Psoas muscle (tissue), 7 donors: ENCODE measurements at regions not wholly inside any gene's neighbourhood (a gene's known extent, or its start where the extent isn't known, plus 50 kb on each side); places are given as distances from the start of the nearest gene placed in this dataset.

Experiments used
- ATAC-seq, 4 donors: fragments of 200-7000 bp; cut with Tn5 transposase; one replicate each; pipeline ENCODE4 v1.9.1; 2020; ENCODE audit warnings: moderate library complexity in 3 of 4, mild to moderate bottlenecking in 2 of 4
- DNase-seq, 2 donors: peaks; one replicate each; pipeline ENCODE4 v3.0.0-alpha.2; 2020
- H3K27ac ChIP-seq: fragments of 200-600 bp; one replicate; pipeline ENCODE4 v1.8.0; 2022
- H3K27me3 ChIP-seq, 3 donors: fragments of 200-600 bp in 1 of 3; one replicate each; pipeline versions ENCODE4 v1.6.1 to v1.8.0; 2013 to 2022; ENCODE audit warnings: low read length in 2 of 3, mild to moderate bottlenecking in 2 of 3, moderate library complexity in 1 of 3; ENCODE audit not compliant: insufficient read depth in 3 of 3
- H3K36me3 ChIP-seq, 2 donors: fragments of 200-600 bp in 1 of 2; one replicate each; pipeline versions ENCODE4 v1.6.1 to v1.8.0; 2013 to 2022; ENCODE audit warnings: low read depth in 1 of 2, mild to moderate bottlenecking in 1 of 2, moderate library complexity in 1 of 2; ENCODE audit not compliant: insufficient read depth in 1 of 2
- H3K4me1 ChIP-seq: fragments of 200-600 bp; one replicate; pipeline ENCODE4 v1.8.0; 2022
- H3K4me3 ChIP-seq: fragments of 200-600 bp; one replicate; pipeline ENCODE4 v1.8.0; 2022; ENCODE audit warnings: mild to moderate bottlenecking
- H3K9me3 ChIP-seq: fragments of 200-600 bp; one replicate; pipeline ENCODE4 v1.8.0; 2022
- CTCF ChIP-seq: fragments of 200-600 bp; IDR thresholded peaks from one replicate; pipeline ENCODE4 v1.8.0; 2022; ENCODE audit warnings: antibody characterized with exemption
- WGBS, 3 donors: extraction: QIAGEN DNeasy Blood & Tissue Kit; methylation state at CpG; one replicate each; pipeline versions ENCODE4 v1.1.6 to v1.1.7; 2013; 5-methylcytosine and 5-hydroxymethylcytosine counted together
- intact Hi-C, 2 donors: fragments of 100-400 bp; cut with DNase I; formaldehyde crosslinking; loops; one replicate each; pipeline versions ENCODE4 v1.11.0 to v1.14.2; 2022
- donor health status: healthy with polysubstance abuse.
- donor health status: DM: no; HTN: no; CAD: no; lungs with moderate emphysema.
- donor health status: Bipolar disorder and iron deficiency.
- donor health status: healthy.
- donor health status: DM: yes; HTN: yes; CAD: no.
- donor health status: DM: no; HTN: no; CAD: no.
- donor health status: DM: yes; HTN: yes; CAD: no.

GRCh38 chr12:4212845-4213244, 60.7 kb upstream of the CCND2 start:
- Histone ChIP-seq H3K9me3 (no peaks in the 10 kb centered on the region), H3K27me3 (peaks cover 0 to 3% (median 0%) of the 10 kb centered on the region in 3 donors), H3K36me3 (no peaks in the 10 kb centered on the region), H3K4me1 (no peaks in the 10 kb centered on the region), H3K27ac (no peak overlapping the region), H3K4me3 (no peak overlapping the region)
- no peak for ATAC-seq
- intact Hi-C loops, result no loop called here
- no peak for DNase-seq
- no peak for TF ChIP-seq CTCF
- WGBS, 3 donors, result 86 to 96% (median 93%) methylated on average over 2 of the region's 2 CpGs

- intact Hi-C loops, result no loop called here
- H3K9me3 ChIP-seq, result no peaks in the 10 kb centered on the region
- no peak overlapping the region for H3K4me3 ChIP-seq
- ATAC-seq (no peak), DNase-seq (no peak)
- peaks cover 0 to 5% (median 0%) of the 10 kb centered on the region in 3 donors for H3K27me3 ChIP-seq
- H3K27ac ChIP-seq, result no peak overlapping the region
- 88 to 94% (median 89%) methylated on average over 10 of the region's 10 CpGs for WGBS, 3 donors
- no peaks in the 10 kb centered on the region for H3K4me1 ChIP-seq
- no peak for TF ChIP-seq CTCF
- no peaks in the 10 kb centered on the region for H3K36me3 ChIP-seq
Measured at GRCh38 chr12:4211372-4211771, 62.2 kb upstream of the CCND2 start.

GRCh38 chr12:4210183-4210582, 63.4 kb upstream of the CCND2 start:
- H3K27ac ChIP-seq, result no peak overlapping the region
- 39 to 51% (median 47%) methylated on average over 4 of the region's 4 CpGs for WGBS, 3 donors
- intact Hi-C loops, result no loop called here
- DNase-seq (no peak), ATAC-seq (no peak)
- peaks cover 0 to 7% (median 0%) of the 10 kb centered on the region in 3 donors for H3K27me3 ChIP-seq
- TF ChIP-seq CTCF, result no peak
- no peak overlapping the region for H3K4me3 ChIP-seq
- H3K9me3 ChIP-seq, result no peaks in the 10 kb centered on the region
- no peaks in the 10 kb centered on the region for H3K36me3 ChIP-seq
- no peaks in the 10 kb centered on the region for H3K4me1 ChIP-seq

- Histone ChIP-seq H3K27me3 (peaks cover 0 to 7% (median 0%) of the 10 kb centered on the region in 3 donors), H3K4me1 (no peaks in the 10 kb centered on the region), H3K27ac (no peak overlapping the region), H3K4me3 (no peak overlapping the region), H3K9me3 (no peaks in the 10 kb centered on the region), H3K36me3 (no peaks in the 10 kb centered on the region)
- intact Hi-C loops, result no loop called here
- ATAC-seq (no peak), DNase-seq (no peak)
- no peak for TF ChIP-seq CTCF
- WGBS, 3 donors, result 78 to 82% (median 80%) methylated on average over 9 of the region's 9 CpGs
Measured at GRCh38 chr12:4206470-4206869, 67.1 kb upstream of the CCND2 start.

GRCh38 chr12:4203772-4204376, 69.7 kb upstream of the CCND2 start:
- DNase-seq (no peak), ATAC-seq (no peak)
- peaks cover 0 to 6% (median 0%) of the 10 kb centered on the region in 3 donors for H3K27me3 ChIP-seq
- H3K36me3 ChIP-seq, result no peaks in the 10 kb centered on the region
- no peak for TF ChIP-seq CTCF
- H3K9me3 ChIP-seq, result no peaks in the 10 kb centered on the region
- intact Hi-C loops, result no loop called here
- H3K4me1 ChIP-seq, result no peaks in the 10 kb centered on the region
- H3K4me3 ChIP-seq, result no peak overlapping the region
- H3K27ac ChIP-seq, result no peak overlapping the region
- 69 to 83% (median 71%) methylated on average over 3 of the region's 3 CpGs for WGBS, 3 donors
